ENCODE measurements at regions not wholly inside any gene's neighbourhood (a gene's known extent, or its start where the extent isn't known, plus 50 kb on each side); places are given as distances from the start of the nearest gene placed in this dataset.

- H4K91ac ChIP-seq (replicated peaks; ENCODE audit: insufficient read length, low read length) = no peak overlapping the region
- no peaks in the 10 kb centered on the region for H3K9me3 ChIP-seq (ENCODE audit: insufficient read depth in 2 of 2, low read depth in 1 of 2, low read length in 1 of 2)
- H3K23me2 ChIP-seq (ENCODE audit: low read depth, low read length) = no peaks in the 10 kb centered on the region; the same call in 1 of the 2 replicates
- peaks cover 0 to 9% of the 10 kb centered on the region in 2 experiments for H4K20me1 ChIP-seq (replicated peaks in 1 of 2; ENCODE audit: control insufficient read depth in 1 of 2, insufficient read depth in 2 of 2, low read length in 2 of 2)
- no peak overlapping the region for H3K23ac ChIP-seq (ENCODE audit: insufficient read length)
- ChIA-PET CTCF (ENCODE audit: partially characterized antibody) (interaction anchor here (0.6 to 1.7 kb wide), 6 partner anchors 10 to 160 kb away, joined by 3 to 6 read pairs (median 4); no protein-coding TSS in a partner anchor), POLR2A (ENCODE audit: partially characterized antibody) (no interaction called here)
- H3K4me1 ChIP-seq (replicated peaks in 1 of 4; ENCODE audit: control insufficient read depth in 3 of 4, insufficient read depth in 4 of 4, low read length in 3 of 4) = no peaks in the 10 kb centered on the region; a peak in 1 of 7 replicates
- H3K79me2 ChIP-seq (ENCODE audit: control insufficient read depth in 1 of 2, insufficient read depth in 2 of 2, low read length in 2 of 2) = no peaks in the 10 kb centered on the region
- no peaks in the 10 kb centered on the region for H3K36me3 ChIP-seq (ENCODE audit: control insufficient read depth in 2 of 4, insufficient read depth in 4 of 4, low read length in 3 of 4)
- no peak overlapping the region for H3K56ac ChIP-seq (replicated peaks; ENCODE audit: insufficient read length, low read depth, low read length)
- no peak for FAIRE-seq
- peak; percentile 65 to 94 for DNase-seq (ENCODE audit: low read depth in 1 of 2, low spot score in 2 of 2)
- H3K27ac ChIP-seq (ENCODE audit: low read depth, low read length) = no peak overlapping the region
- no peak overlapping the region for H2AFZ ChIP-seq (ENCODE audit: low read length)
- no peak overlapping the region for H2BK15ac ChIP-seq (ENCODE audit: low read length)
- WGBS, 2 experiments (ENCODE audit: extremely low coverage in 1 of 2, insufficient coverage in 1 of 2, insufficient read length in 1 of 2, insufficient replicate concordance in 2 of 2, low coverage in 1 of 2, low lambda C conversion rate in 2 of 2, missing lambda C conversion rate in 1 of 2) = 67% methylated on average over 21 of the region's 21 CpGs; no CpG with 5 or more reads in 1 of the 2 experiments
- no peak overlapping the region for H3K18ac ChIP-seq (ENCODE audit: extremely low read depth, low read length)
- no peak overlapping the region for H2BK120ac ChIP-seq (replicated peaks; ENCODE audit: low read depth, low read length)
- H3K9ac ChIP-seq (replicated peaks in 1 of 4; ENCODE audit: extremely low read depth in 1 of 4, low read depth in 3 of 4, low read length in 3 of 4) = no peak overlapping the region
- no peaks in the 10 kb centered on the region for H3K27me3 ChIP-seq (replicated peaks in 1 of 4; ENCODE audit: control insufficient read depth in 3 of 4, extremely low read depth in 1 of 4, insufficient read depth in 3 of 4, low read length in 3 of 4)
- no peak overlapping the region for H4K5ac ChIP-seq (ENCODE audit: insufficient read length, low read depth, low read length)
- H3K14ac ChIP-seq (ENCODE audit: insufficient read length) = no peak overlapping the region
- H3K79me1 ChIP-seq (ENCODE audit: low read depth, low read length) = 0 out of 2 replicates have a peak, but pooled peaks cover 3% of the 10 kb centered on the region
- no peak overlapping the region for H2BK5ac ChIP-seq (ENCODE audit: low read depth, low read length)
- no peak overlapping the region for H3K4me3 ChIP-seq (ENCODE audit: extremely low read depth in 1 of 4, insufficient read depth in 2 of 4, low read depth in 3 of 4, low read length in 4 of 4)
- no peak overlapping the region for H2AK5ac ChIP-seq (ENCODE audit: low read depth, low read length)
- H3K4me2 ChIP-seq (ENCODE audit: insufficient read depth in 1 of 2, low read depth in 2 of 2, low read length in 2 of 2) = no peak overlapping the region
- H4K8ac ChIP-seq (ENCODE audit: extremely low read depth, insufficient read depth, low read length) = no peak overlapping the region
- no peak overlapping the region for H2BK12ac ChIP-seq (ENCODE audit: low read depth, low read length)
- no peak overlapping the region for H2BK20ac ChIP-seq (ENCODE audit: low read length)
- no peak overlapping the region for H3K4ac ChIP-seq (replicated peaks; ENCODE audit: insufficient read length, low read depth, low read length)
- TF ChIP-seq POLR2AphosphoS5 (IDR thresholded peaks at IDR 0.05; ENCODE audit: low read depth, low read length) (no peak), MAX (IDR thresholded peaks at IDR 0.05) (peak; percentile 30; the same call in 1 of the 2 replicates), SIN3A (conservative IDR thresholded peaks at IDR 0.05 in 1 of 2, IDR thresholded peaks at IDR 0.05 in 1 of 2; ENCODE audit: low read depth in 1 of 2, low read length in 2 of 2) (peak; percentile 81 to 93; a peak in 3 of 4 replicates), CEBPB (IDR thresholded peaks at IDR 0.05; ENCODE audit: low read depth, low read length) (no peak), SIX5 (IDR thresholded peaks at IDR 0.05; ENCODE audit: low read depth, low read length) (no peak), HDAC2 (IDR thresholded peaks at IDR 0.05; ENCODE audit: borderline replicate concordance in 1 of 2, low read depth in 2 of 2, low read length in 2 of 2) (0 out of 4 replicates have a peak, but pooled peaks have one; percentile 31 to 47)
Observed at GRCh38 chr14:100486025-100486828, 101.0 kb downstream of the BEGAIN start.

All from H1 (cell line).